NCI-H146 treated with DMSO at 0.1 percent for 48 hours (cell line): ENCODE measurements at regions not wholly inside any gene's neighbourhood (a gene's known extent, or its start where the extent isn't known, plus 50 kb on each side); places are given as distances from the start of the nearest gene placed in this dataset.

ENCODE experiments used
- DNase-seq: peaks from one replicate; lab custom pipeline; 2025; ENCODE audit not compliant: unreplicated experiment; lab: John Stamatoyannopoulos, UW

DNA sequence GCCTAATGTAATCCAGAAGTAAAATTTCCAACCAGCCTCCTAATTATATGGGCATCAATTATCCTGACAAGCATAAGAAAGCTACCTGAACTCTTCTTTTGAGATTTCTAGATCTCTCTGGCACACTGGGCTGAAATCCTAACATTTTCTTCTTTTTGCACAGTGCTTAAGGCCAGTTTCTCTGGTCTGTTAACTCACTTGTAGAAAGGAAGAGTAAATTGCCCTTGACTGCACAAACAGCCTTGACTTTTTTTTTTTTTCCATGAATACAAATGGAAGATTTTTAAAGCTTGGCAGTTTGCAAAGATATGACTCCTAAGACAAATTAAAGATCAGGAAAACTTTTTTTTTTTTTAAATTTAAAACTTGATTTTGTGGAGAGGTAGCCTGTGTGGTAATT, 291.2 kb upstream of the MON1B start:
- DNase-seq: no peak

GRCh38 chr16:76900285-76901263, 290.4 kb upstream of the MON1B start:
- DNase-seq: no peak

DNA sequence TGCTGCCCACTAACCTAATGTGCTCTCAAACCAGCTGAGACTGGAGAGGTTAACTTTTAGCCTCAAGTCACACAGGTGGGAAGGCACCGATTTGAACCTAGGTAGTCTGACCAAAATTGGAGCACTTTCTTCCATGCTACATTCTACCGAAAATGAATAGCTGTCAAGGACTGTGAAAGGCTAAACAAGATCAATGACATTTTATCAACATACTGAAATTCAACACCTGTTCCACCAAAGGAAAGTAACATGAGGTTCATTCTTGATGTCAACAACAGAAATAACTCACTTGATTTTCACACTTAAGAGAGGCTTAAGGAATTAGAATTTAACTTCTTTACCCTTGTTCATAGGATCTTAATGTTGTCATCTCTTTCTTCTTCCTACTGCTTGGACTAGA, 284.4 kb upstream of the MON1B start:
- DNase-seq: no peak

DNA sequence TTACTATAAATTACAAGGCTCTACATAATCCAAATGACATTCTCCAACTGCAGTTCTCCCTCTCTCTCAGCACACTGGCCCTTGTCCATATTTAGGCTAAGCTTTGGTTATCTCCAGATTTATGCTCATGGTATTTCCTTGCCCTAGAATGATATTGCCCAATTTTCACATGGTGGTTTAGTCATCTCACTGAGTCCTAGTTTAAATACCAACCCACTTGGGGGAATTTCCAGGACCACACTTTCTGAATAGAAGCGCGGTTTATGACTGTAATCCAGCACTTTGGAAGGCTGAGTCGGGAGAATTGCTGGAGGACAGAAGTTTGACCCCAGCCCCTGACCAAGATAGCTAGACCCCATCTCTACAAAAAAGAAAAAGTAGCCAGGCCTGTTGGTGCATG, 280.1 kb upstream of the MON1B start:
- no peak for DNase-seq

DNA sequence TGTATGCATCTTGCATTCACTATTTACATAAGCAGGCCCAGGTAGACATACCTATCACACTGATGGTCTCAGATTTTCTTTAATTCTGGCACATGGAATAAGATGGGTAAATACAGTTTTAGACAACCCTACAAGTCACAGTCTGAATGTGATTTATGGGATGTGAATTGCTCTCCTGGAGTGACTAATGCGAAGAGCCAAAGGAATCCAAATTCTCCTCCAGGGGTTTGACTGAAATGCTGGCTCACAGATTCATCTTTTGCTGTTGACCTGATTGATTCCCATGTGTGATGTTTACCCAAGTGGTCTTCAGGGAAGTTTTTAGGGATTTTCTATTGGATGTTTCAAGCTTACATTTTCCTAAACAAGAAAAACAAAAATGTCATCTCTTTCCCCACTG, 277.9 kb upstream of the MON1B start:
- peak; percentile 4 for DNase-seq

GRCh38 chr16:76926042-76926441, 264.9 kb upstream of the MON1B start:
- DNase-seq: no peak

GRCh38 chr16:76926595-76926994, 264.4 kb upstream of the MON1B start:
- DNase-seq: no peak

GRCh38 chr16:76931186-76931585, 259.8 kb upstream of the MON1B start:
- no peak for DNase-seq

GRCh38 chr16:76932541-76933211, 258.3 kb upstream of the MON1B start:
- no peak for DNase-seq

- no peak for DNase-seq
Measured at GRCh38 chr16:76940251-76940650, 250.7 kb upstream of the MON1B start.

DNA sequence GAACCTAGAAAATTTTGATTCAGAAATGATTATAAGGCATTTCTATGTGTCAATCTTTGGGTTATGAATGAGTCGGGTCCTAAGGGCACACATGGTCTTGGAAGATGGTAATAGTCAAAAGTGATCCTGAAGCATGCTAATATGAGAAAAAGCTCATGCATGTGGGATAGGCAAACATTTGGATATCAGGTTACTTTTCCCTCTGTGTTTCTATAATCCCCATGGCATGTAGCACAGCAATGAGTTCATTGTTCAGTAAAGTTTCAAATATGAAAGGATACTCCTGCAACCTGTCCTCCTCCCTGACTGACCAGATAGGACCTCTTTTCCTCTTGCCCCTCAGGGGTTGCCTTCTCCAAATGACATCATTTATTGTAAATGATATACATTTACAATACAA, 249.9 kb upstream of the MON1B start:
- no peak for DNase-seq

GRCh38 chr16:76942089-76942488, 248.9 kb upstream of the MON1B start:
- no peak for DNase-seq

DNA sequence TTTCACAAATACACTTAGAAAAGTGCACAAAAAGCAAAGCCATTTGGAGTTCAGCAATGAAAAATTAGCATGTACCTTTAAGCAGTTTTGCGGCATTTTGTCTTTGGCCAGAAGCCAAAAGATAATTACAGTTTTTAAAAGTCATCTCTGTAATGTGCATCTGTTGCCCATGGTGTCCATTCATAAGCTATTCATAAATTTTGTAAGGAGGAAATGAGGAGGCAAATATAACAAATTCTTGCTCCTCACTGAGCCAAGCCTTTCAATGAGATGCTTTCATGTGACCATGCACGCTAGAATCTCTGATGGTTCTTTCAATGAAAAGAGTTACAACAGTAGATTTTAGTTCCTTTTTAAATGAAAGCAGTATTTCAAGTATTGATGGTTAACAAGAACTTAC, 247.1 kb upstream of the MON1B start:
- peak; percentile 67 for DNase-seq

DNA sequence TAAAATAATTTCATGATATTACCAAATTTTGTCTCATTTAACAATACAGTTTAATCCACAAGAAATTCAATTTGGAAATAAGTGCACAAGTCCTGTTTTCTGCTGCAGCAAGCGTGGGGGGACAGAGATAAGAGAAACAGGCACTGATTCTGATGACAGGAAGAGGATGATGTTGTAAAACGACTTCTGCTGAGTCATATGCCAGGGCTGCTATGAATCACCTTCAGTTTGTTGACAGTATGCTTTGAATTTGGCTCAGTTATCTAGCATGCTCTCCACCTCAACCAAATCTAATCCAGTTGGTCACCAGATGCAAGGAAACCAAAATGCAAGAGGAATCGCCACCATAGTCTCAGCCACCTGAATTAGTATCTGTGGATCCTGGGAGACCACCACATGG, 244.1 kb upstream of the MON1B start:
- peak; percentile 52 for DNase-seq

DNA sequence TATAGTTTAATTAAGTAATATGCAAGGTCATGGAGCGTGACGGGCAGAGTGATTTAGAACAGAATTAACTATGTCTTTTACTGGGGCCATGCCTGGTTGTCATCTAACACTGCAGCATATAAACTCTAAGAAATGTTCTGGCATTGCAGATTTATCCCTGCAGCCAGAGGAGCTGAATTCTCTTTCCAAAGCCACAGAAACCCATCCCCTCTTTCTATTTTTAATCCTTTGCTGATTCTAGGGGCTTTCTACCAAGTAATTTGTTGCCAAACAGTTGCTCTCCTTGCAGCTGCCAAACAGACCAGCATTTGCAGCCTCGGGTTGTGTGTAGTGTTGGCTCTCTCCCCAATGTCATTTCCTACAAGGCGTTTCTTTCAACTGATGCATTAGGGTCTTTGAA, 243.2 kb upstream of the MON1B start:
- DNase-seq: no peak

GRCh38 chr16:76955629-76956028, 235.4 kb upstream of the MON1B start:
- DNase-seq: no peak

DNA sequence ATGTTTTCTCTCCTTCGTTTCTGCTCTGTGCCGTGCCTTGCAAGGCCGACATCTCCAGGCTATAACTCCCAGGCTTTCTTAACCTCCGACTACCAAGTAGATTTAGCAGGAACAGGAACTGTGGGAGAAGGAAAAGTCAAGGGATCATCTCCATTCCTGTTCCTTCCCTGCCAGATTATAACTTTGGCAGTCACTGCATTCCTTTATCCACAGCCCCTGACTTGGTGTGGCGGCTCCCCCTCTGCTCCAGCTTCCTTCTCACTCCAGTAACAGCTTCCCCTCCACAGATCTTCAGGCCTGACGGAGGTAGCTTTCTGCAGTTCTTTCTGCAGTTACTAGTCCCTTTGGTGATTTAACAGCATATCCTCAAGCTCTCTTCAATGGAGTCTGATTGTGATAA, 234.6 kb upstream of the MON1B start:
- no peak for DNase-seq

GRCh38 chr16:76956841-76957240, 234.1 kb upstream of the MON1B start:
- DNase-seq: no peak

- DNase-seq: peak; percentile 15
Measured at GRCh38 chr16:76959166-76959565, 231.8 kb upstream of the MON1B start.

- peak; percentile 83 for DNase-seq
Measured at GRCh38 chr16:76963614-76964315, 227.2 kb upstream of the MON1B start.

DNA sequence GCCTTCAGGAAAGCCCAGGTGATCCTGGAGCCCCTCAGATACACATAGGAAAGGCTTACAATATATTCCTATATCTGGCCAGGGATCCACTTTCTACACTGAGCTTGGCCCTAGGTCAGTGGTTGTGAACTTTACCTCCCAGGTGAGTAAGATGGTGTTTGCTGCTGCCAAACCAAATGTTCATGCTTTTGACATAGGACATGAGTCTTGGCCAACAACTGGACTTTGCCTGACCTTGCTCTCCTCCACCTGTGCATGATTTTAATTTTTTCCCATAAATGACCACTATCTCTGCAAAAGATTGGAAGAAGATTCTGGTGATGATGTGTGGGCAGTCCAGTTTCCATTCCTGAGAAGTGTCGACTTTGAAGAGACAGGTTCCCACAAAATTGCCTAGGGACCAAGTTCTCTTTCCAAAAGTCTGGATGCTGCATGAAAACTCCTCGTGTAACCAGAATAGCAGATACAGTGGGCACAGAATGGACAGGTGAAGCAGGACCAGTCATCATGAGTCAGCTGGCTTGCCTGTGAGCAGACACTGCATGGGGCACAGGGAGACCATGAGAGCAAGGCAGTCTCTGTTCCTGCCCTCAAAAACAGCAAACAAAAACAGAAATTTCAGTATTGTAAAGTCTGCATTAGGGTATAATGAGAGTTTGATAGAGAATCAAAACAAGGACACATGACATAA, 226.4 kb upstream of the MON1B start:
- no peak for DNase-seq
